Stimulated activated naive CD8-positive, alpha-beta T cell treated with anti-CD3 and anti-CD28 coated beads, Interleukin-15, Interleukin-2, amounts not matched to agents 100 ng/mL and 50 ng/mL, for 24 hours (primary cell): ENCODE measurements at regions not wholly inside any gene's neighbourhood (a gene's known extent, or its start where the extent isn't known, plus 50 kb on each side); places are given as distances from the start of the nearest gene placed in this dataset.
A peak's percentile ranks its signal among the peaks of the same experiment; 100 is the strongest.

ENCODE experiments used
- H3K27ac Mint-ChIP-seq: one replicate; pipeline ENCODE4 v1.8.0; 2021; ENCODE audit warnings: mild to moderate bottlenecking, mixed read lengths
- H3K27me3 Mint-ChIP-seq: one replicate; pipeline ENCODE4 v1.8.0; 2021; ENCODE audit warnings: mixed read lengths
- H3K36me3 Mint-ChIP-seq: one replicate; pipeline ENCODE4 v1.8.0; 2021; ENCODE audit warnings: low read depth, mixed read lengths
- H3K4me1 Mint-ChIP-seq: one replicate; pipeline ENCODE4 v1.8.0; 2021; ENCODE audit warnings: low read depth, mixed read lengths
- H3K4me3 Mint-ChIP-seq: one replicate; pipeline ENCODE4 v1.8.0; 2021; ENCODE audit warnings: mild to moderate bottlenecking, mixed read lengths
- H3K9me3 Mint-ChIP-seq: one replicate; pipeline ENCODE4 v1.8.0; 2021; ENCODE audit warnings: mixed read lengths

DNA sequence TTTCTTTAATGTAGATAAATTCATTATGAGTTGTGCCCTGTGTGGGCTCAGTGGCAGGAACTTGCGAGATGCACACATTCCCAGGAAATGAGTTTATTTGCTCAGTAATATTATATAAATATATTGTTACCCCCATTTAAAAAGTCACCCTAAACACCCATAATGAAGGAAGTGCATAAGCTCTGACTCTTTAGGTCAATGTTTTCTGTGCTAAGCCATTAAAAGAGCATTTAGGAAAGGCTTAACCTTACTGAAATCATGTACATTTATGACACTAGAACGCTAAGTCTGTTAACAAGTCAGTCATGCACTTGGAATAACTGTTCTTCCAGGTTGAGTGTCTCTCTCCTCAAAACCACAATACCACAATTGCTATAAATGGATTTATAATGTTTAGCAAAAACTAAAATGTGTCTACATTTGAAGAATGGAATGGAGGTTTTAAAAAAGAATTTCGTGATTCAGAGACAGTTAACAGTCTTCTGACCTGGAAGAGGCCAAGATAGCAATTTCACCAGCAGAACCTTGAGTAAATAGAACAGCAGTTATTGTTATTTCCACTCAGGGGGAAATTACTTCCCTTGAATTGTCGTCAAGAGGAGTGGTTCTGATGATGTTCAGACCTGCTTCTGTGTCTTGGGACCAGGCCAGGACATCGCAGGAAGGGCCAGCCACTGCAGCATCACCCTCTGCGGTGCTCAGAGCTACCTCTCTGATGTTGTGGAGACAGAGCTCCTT is 91.1 kb upstream of the VEGFC start:
- Mint-ChIP-seq H3K9me3 (peaks cover 6% of the 10 kb centered on the region), H3K27me3 (no peaks in the 10 kb centered on the region), H3K4me1 (no peaks in the 10 kb centered on the region), H3K27ac (no peak overlapping the region), H3K4me3 (no peak overlapping the region), H3K36me3 (no peaks in the 10 kb centered on the region)

DNA sequence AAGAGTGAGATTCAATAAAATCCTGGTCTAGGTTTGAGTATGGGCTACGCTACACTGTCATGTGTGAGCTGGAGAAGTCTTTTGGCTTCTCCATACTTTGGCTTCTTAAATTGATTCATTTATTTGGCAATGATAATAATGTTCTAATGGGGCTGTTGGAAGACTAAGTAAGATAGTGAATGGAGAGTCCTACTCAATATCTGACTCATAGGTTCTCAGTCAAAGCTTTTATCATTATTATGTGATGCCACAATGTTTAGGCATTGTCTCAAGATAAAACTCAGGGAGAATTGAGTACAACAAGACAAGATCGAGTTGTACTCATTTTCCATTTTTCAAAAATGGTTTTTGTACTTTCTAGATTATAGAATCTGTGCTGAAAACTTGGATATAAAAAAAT is 92.5 kb upstream of the VEGFC start:
- Mint-ChIP-seq H3K27me3 (no peaks in the 10 kb centered on the region), H3K9me3 (peaks cover 6% of the 10 kb centered on the region)

DNA sequence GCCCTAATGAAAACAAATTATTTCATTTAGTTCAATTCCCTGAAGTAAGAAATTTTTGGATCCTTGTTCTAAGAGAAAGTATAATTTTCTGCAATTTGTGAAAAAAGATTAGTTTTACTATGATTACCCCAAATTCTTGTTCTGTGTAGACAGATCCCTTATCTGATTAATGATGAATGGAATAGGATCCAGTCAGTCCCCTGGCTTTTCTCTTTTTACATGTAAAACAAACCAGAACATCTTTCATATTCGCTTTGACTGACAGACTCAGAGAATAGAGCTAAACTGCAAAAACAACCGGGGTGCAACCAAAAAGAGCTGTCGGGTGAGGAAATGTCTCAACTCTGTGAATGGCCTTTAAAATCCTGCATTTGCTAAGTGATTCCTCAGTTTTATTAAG is 93.4 kb upstream of the VEGFC start:
- H3K4me3 Mint-ChIP-seq: no peak overlapping the region
- H3K36me3 Mint-ChIP-seq: no peaks in the 10 kb centered on the region
- peaks cover 2% of the 10 kb centered on the region for H3K9me3 Mint-ChIP-seq
- H3K27ac Mint-ChIP-seq: no peak overlapping the region
- H3K4me1 Mint-ChIP-seq: no peaks in the 10 kb centered on the region
- H3K27me3 Mint-ChIP-seq: no peaks in the 10 kb centered on the region

More for the DNA sequence above, 92.5 kb upstream of the VEGFC start:
- H3K27ac Mint-ChIP-seq: no peak overlapping the region
- H3K36me3 Mint-ChIP-seq: no peaks in the 10 kb centered on the region
- H3K4me3 Mint-ChIP-seq: no peak overlapping the region
- no peaks in the 10 kb centered on the region for H3K4me1 Mint-ChIP-seq

DNA sequence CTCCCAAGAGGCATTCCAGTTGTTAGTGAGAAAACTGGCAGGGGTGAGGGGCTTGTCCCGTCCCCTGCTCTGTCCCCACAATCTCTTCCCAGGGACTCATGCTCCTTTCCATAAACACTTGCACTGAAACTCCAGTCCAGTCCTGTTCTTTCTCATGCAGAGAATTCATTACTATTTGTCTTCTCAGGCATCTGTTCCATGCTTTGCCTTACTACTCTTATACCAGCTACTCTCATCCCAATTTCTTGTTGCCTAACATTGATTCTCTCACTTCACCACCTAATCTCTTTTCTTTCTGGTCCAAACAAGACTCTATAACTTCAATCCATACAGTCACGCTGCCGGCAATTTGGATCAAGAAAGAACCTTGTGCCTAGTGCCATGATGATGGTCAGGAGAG is 97.1 kb upstream of the VEGFC start:
- H3K27ac Mint-ChIP-seq: no peak overlapping the region
- no peaks in the 10 kb centered on the region for H3K9me3 Mint-ChIP-seq
- no peaks in the 10 kb centered on the region for H3K27me3 Mint-ChIP-seq
- H3K36me3 Mint-ChIP-seq: no peaks in the 10 kb centered on the region
- H3K4me3 Mint-ChIP-seq: no peak overlapping the region
- no peaks in the 10 kb centered on the region for H3K4me1 Mint-ChIP-seq

DNA sequence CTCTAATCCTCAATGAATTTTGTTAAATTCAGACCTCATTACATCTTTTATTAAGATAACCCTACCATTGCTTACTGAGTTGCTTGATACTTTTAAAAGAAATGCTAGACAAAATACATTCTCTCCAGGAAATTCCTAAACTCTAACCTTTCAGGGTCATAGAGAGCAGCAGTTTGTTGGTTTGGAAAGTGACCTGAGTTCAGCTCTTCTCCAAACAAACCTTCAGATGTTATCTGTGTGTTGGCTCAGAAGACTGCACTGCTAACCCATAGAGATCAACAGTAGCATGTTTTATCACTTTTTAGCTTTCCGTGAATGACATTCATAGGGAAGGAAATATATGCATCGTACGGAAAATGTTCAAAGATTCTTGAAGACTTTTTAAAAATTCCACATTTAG is 101.8 kb upstream of the VEGFC start:
- Mint-ChIP-seq H3K36me3 (no peaks in the 10 kb centered on the region), H3K9me3 (no peaks in the 10 kb centered on the region), H3K27ac (no peak overlapping the region), H3K27me3 (no peaks in the 10 kb centered on the region), H3K4me1 (no peaks in the 10 kb centered on the region), H3K4me3 (no peak overlapping the region)

DNA sequence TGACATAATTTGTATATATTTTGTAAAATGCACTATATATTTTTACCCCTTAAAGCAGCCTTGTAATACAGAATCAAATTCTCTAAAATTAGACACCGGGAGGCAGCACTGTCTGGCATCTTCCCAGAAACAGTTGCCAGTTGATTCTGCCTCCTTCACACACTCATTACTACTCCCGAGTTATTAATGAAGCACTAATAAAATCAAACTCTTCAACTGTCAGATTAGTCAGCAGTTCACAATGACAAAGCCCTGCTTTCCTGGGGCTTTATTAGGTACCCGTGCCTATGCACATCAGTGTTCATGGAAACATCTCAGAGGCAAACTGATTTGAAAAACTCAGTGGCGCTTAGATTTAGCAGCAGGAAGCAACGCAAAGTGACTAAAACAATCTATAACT is 103.5 kb upstream of the VEGFC start:
- Mint-ChIP-seq H3K4me1 (peaks cover 3% of the 10 kb centered on the region), H3K4me3 (no peak overlapping the region), H3K36me3 (no peaks in the 10 kb centered on the region), H3K27me3 (no peaks in the 10 kb centered on the region), H3K9me3 (no peaks in the 10 kb centered on the region), H3K27ac (no peak overlapping the region)

DNA sequence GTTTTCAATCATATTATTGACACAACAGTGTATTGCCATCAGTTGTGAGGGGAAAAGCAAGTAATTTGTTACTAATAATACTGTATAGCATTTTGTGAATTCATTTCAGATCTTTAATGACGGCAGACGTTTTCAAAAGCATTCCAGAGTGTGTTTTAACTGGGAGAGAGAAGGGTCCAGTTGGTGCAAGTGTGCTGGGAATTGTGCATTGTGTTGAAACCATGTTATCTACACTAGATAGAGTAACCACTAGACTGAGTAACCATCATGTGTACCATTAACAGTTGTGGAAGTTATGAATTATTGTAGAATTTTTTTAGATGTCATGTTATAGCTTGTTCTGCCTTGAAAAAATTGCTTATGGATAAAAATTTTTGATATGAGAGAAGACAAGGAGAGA is 104.5 kb upstream of the VEGFC start:
- Mint-ChIP-seq H3K27ac (no peak overlapping the region), H3K4me1 (peaks cover 3% of the 10 kb centered on the region), H3K9me3 (no peaks in the 10 kb centered on the region), H3K27me3 (no peaks in the 10 kb centered on the region), H3K4me3 (no peak overlapping the region), H3K36me3 (no peaks in the 10 kb centered on the region)

DNA sequence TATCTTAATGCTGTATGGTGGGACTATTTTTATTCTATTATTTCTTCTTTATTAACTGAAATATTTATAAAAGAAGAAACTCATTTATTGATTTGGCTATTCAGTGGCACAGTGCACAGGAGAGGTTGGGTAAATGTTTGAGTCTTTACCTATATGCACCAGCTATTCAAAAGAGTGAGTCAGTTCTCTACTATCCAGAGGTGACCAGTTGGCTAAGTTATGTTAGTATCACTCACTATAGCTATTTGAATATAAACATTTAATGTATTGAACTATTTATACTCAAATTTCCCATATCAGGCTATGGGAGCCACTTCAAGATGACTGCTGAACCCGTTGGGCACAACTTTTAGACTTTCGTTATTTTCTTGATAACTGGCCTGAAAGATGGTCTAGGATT is 106.1 kb upstream of the VEGFC start:
- Mint-ChIP-seq H3K9me3 (no peaks in the 10 kb centered on the region), H3K27me3 (no peaks in the 10 kb centered on the region), H3K4me3 (no peak overlapping the region), H3K36me3 (no peaks in the 10 kb centered on the region), H3K4me1 (peaks cover 12% of the 10 kb centered on the region), H3K27ac (no peak overlapping the region)

DNA sequence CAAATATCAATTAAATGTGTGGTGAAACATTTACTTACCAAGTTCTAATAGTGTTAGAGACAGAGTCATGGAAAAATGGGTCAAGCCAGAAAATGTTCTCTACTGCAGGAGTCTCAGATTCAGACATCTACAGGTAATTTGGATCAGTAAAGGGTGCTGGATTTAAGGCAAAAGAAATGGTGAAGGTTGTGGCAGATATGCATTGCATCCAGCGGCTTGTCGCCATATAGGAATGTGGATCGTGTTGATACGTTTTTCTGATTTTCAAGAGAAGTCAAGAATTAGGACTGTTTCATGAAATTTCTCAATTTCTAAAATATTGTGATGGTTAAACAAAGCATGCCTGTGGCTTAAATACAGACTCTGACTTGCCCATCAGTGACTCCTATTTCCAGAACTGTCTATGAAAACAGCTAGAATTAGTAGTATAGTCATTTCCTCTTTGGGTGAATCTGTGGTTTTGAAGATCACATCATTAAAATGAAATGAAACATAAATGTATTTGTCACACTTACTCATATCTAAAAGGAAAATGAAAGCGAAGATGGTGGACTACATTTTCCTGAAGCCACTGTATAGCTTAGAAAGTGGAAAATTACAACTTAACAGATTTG is 110.1 kb upstream of the VEGFC start:
- Mint-ChIP-seq H3K36me3 (no peaks in the 10 kb centered on the region), H3K27ac (peak overlapping the region; percentile 48), H3K4me1 (peaks cover 16% of the 10 kb centered on the region), H3K27me3 (no peaks in the 10 kb centered on the region), H3K9me3 (no peaks in the 10 kb centered on the region), H3K4me3 (no peak overlapping the region)

DNA sequence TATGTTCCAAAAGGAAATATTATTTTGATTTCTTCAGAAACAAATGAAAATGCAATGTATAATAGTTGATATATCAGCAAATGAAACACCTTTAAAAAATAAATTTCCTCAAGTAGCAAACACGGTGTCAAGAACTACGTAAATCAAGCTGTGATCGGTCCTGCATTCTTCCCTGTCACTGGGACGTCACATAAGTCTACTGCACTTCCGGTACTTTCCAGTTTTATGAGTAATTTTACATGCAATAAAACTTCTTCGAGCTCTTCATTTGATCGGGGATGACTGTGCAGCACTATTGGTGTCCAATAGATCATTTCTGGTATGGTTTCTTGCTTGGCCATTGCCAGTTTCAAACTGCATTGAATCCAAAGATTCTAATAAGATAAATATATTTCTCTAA is 114.0 kb upstream of the VEGFC start:
- Mint-ChIP-seq H3K9me3 (peaks cover under 1% of the 10 kb centered on the region), H3K36me3 (no peaks in the 10 kb centered on the region), H3K4me3 (no peak overlapping the region), H3K4me1 (peaks cover 14% of the 10 kb centered on the region), H3K27me3 (no peaks in the 10 kb centered on the region), H3K27ac (no peak overlapping the region)

DNA sequence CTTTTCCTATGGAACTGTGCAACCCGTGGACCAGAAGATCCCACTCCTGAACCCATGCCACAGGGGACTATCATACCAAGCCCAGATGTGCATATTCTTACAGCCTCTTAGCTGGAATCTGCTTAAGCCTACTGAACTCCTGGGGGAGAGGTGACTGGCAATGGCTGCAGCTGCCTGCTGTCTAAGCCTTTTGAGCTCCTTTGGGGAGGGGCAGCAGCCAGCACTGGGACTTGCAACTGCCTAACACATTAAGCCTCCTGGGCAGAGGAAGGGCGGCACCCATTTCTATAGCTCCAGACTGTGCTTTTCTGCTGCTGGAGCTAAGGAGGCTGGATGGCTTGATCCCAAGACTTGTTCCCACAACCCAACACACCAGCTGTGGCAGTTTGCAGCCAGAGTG is 117.9 kb upstream of the VEGFC start:
- Mint-ChIP-seq H3K4me3 (no peak overlapping the region), H3K4me1 (no peaks in the 10 kb centered on the region), H3K27me3 (no peaks in the 10 kb centered on the region), H3K27ac (no peak overlapping the region), H3K9me3 (peaks cover 11% of the 10 kb centered on the region), H3K36me3 (no peaks in the 10 kb centered on the region)

DNA sequence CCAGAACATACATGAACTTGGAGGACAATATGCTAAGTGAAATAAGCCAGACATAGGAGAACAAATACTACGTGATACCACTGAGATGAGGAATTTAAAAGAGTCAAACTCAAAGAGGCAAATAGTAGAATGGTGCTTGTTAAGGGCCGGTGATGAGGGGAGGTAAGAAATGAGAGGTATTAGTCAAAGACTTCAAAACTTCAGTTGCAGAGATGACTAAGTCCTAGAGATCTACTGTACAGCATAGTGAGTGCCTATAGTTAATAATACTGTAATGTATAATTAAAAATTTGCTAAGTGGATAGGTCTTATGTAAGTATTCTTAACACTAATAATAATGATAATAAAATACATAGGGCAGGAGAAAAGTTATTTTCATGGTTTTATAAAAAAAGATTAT is 126.9 kb upstream of the VEGFC start:
- no peak overlapping the region for H3K4me3 Mint-ChIP-seq
- no peaks in the 10 kb centered on the region for H3K9me3 Mint-ChIP-seq

DNA sequence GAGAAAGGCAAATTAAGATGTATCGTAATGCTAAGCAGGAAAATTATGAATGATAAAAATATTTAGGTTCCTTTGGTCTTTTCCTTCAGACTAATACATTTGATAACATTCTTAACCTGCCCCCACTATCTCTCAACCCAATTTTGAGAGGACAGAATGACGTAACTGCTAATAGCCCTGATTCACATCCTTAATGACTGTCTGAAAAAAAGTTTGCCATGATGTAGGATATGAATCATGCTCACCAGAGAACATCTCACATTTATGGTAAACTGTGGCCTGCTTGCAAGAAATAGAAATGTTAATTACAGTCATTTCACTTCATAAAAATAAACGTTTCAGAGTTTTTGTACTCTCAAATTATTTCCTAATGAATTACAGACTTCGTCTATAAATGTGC is 128.0 kb upstream of the VEGFC start:
- Mint-ChIP-seq H3K27me3 (no peaks in the 10 kb centered on the region), H3K9me3 (no peaks in the 10 kb centered on the region), H3K4me1 (no peaks in the 10 kb centered on the region), H3K36me3 (no peaks in the 10 kb centered on the region), H3K27ac (no peak overlapping the region), H3K4me3 (no peak overlapping the region)

More for the DNA sequence above, 126.9 kb upstream of the VEGFC start:
- no peaks in the 10 kb centered on the region for H3K4me1 Mint-ChIP-seq
- H3K27ac Mint-ChIP-seq: no peak overlapping the region
- H3K36me3 Mint-ChIP-seq: no peaks in the 10 kb centered on the region
- H3K27me3 Mint-ChIP-seq: no peaks in the 10 kb centered on the region

DNA sequence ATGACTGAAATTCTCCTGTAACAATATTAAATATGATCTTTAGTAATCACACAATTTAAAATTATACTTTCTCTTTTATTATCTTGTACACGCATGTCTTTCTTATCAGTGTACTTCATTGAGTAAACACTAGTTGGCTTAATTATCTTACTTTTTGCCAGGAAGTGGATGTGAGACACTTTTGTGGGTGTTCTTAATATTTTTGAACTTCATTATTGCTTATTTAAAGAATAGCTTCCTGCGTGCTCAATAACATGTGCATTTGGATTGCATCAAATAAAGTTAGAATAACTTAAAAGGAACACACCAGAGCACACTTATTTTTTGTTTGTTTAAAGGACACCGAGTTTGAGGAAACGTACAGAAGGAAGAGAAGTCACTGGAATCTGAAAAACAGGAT is 128.5 kb upstream of the VEGFC start:
- no peak overlapping the region for H3K27ac Mint-ChIP-seq
- H3K36me3 Mint-ChIP-seq: no peaks in the 10 kb centered on the region
- H3K4me3 Mint-ChIP-seq: no peak overlapping the region
- no peaks in the 10 kb centered on the region for H3K27me3 Mint-ChIP-seq
- no peaks in the 10 kb centered on the region for H3K9me3 Mint-ChIP-seq
- no peaks in the 10 kb centered on the region for H3K4me1 Mint-ChIP-seq

DNA sequence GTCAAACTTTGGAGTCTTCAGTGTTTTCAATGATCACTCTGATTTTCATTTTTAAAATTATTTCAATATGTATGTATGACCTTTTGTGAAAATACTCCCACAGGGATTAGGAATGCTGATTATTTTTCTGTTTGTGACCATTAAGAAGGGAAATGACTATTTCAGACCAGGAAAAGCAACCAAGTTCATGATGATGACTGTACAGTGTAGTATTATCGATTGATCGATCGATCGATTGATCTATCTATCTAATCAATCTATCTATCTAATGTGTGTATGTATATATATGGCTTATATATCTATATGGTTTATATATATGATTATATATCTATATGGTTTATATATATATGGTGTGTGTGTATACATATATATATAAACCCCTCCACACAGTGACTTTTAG is 131.5 kb upstream of the VEGFC start:
- Mint-ChIP-seq H3K4me1 (no peaks in the 10 kb centered on the region), H3K27me3 (no peaks in the 10 kb centered on the region), H3K27ac (no peak overlapping the region), H3K9me3 (no peaks in the 10 kb centered on the region), H3K36me3 (no peaks in the 10 kb centered on the region), H3K4me3 (no peak overlapping the region)

DNA sequence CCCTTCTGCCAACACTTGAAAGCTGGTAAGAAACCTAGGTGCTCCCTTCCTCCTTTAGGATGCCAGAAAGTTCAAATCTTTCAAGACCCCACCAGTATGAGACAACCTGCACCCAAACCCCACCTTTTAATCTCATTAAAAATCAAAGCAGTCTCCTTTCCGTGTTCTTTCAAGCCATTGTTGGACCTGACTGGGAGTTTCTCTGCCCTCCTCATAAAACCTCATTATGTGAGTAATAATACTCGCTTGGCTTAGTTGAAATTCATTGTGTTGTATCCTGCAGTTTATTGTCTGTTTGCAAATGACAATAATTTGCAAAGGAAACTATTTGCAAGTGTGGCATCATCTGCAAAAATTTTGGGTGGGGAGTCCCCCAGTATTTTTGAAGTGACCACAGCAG is 133.2 kb upstream of the VEGFC start:
- Mint-ChIP-seq H3K4me3 (no peak overlapping the region), H3K9me3 (no peaks in the 10 kb centered on the region), H3K27ac (no peak overlapping the region), H3K27me3 (no peaks in the 10 kb centered on the region), H3K4me1 (no peaks in the 10 kb centered on the region), H3K36me3 (no peaks in the 10 kb centered on the region)
